ENCODE measurements at regions not wholly inside any gene's neighbourhood (a gene's known extent, or its start where the extent isn't known, plus 50 kb on each side); places are given as distances from the start of the nearest gene placed in this dataset.

DNA sequence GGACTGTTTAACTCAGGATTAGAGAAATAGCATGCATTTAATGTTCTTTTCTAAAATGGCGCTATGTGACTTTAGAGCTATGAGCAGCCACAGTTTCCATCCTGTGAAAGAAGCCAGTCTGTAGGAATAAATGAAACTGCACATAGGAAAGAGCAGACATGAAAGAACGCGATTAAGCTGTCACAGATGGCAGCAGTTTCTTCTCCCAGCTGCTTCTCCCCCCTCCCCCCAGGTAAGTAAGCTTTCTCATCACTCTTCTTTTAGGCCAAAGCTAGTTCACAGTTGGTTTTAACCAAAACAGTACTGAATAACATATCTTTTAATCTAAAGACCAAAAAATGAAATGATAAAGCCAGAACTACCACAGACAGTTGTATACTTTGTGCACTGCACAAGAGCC, 266.4 kb downstream of the KCNA4 start:
- H3K27ac ChIP-seq (ENCODE audit: low read depth in 2 of 2, low read length in 1 of 2) = no peak overlapping the region
- H3K4me1 ChIP-seq (ENCODE audit: control insufficient read depth in 2 of 2, insufficient read depth in 2 of 2, low read length in 1 of 2) = no peaks in the 10 kb centered on the region
- 77 to 78% methylated on average over 3 of the region's 3 CpGs for WGBS, 2 donors
- H3K4me3 ChIP-seq (ENCODE audit: low read depth in 1 of 2, low read length in 2 of 2) = no peak overlapping the region
- peaks cover 0 to 1% of the 10 kb centered on the region in 2 donors for H3K9me3 ChIP-seq (ENCODE audit: control insufficient read depth in 2 of 2, insufficient read depth in 1 of 2, low read depth in 1 of 2, low read length in 1 of 2)
- H3K36me3 ChIP-seq (ENCODE audit: control insufficient read depth in 2 of 2, insufficient read depth in 2 of 2, low read length in 1 of 2) = no peaks in the 10 kb centered on the region
- no peaks in the 10 kb centered on the region for H3K27me3 ChIP-seq (ENCODE audit: control insufficient read depth in 1 of 2, insufficient read depth in 2 of 2, low read length in 2 of 2)

- H3K27ac ChIP-seq (ENCODE audit: low read depth in 2 of 2, low read length in 1 of 2) = no peak overlapping the region
- no peaks in the 10 kb centered on the region for H3K27me3 ChIP-seq (ENCODE audit: control insufficient read depth in 1 of 2, insufficient read depth in 2 of 2, low read length in 2 of 2)
- no peaks in the 10 kb centered on the region for H3K4me1 ChIP-seq (ENCODE audit: control insufficient read depth in 2 of 2, insufficient read depth in 2 of 2, low read length in 1 of 2)
- WGBS, 2 donors = 48 to 60% methylated on average over 1 of the region's 1 CpG
- H3K4me3 ChIP-seq (ENCODE audit: low read depth in 1 of 2, low read length in 2 of 2) = no peak overlapping the region
- H3K36me3 ChIP-seq (ENCODE audit: control insufficient read depth in 2 of 2, insufficient read depth in 2 of 2, low read length in 1 of 2) = no peaks in the 10 kb centered on the region
- H3K9me3 ChIP-seq (ENCODE audit: control insufficient read depth in 2 of 2, insufficient read depth in 1 of 2, low read depth in 1 of 2, low read length in 1 of 2) = no peaks in the 10 kb centered on the region
Measured at GRCh38 chr11:29734287-29734686, 282.5 kb downstream of the KCNA4 start.

- H3K36me3 ChIP-seq (ENCODE audit: control insufficient read depth in 2 of 2, insufficient read depth in 2 of 2, low read length in 1 of 2) = no peaks in the 10 kb centered on the region
- H3K27ac ChIP-seq (ENCODE audit: low read depth in 2 of 2, low read length in 1 of 2) = no peak overlapping the region
- WGBS, 2 donors = 87 to 93% methylated on average over 14 of the region's 14 CpGs
- peaks cover 5 to 6% of the 10 kb centered on the region in 2 donors for H3K9me3 ChIP-seq (ENCODE audit: control insufficient read depth in 2 of 2, insufficient read depth in 1 of 2, low read depth in 1 of 2, low read length in 1 of 2)
- no peaks in the 10 kb centered on the region for H3K4me1 ChIP-seq (ENCODE audit: control insufficient read depth in 2 of 2, insufficient read depth in 2 of 2, low read length in 1 of 2)
- H3K4me3 ChIP-seq (ENCODE audit: low read depth in 1 of 2, low read length in 2 of 2) = no peak overlapping the region
- H3K27me3 ChIP-seq (ENCODE audit: control insufficient read depth in 1 of 2, insufficient read depth in 2 of 2, low read length in 2 of 2) = no peaks in the 10 kb centered on the region
Measured at GRCh38 chr11:29713831-29714320, 303.0 kb downstream of the KCNA4 start.

DNA sequence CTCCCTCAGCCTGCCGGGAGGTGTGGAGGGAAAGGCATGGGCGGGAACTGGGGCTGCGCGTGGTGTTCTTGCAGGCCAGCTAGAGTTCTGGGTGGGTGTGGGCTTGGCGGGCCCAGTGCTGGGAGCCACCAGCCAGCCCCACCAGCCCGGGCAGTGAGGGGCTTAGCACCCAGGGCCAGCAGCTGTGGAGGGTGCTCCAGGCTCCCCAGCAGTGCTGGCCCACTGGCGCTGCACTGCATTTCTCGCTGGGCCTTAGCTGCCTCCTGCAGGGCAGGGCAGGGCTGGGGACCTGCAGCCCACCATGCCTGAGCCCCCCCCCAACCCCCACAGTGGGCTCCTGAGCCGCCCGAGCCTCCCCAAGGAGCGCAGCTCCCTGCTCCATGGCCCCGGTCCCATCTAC, 304.2 kb downstream of the KCNA4 start:
- 89 to 93% methylated on average over 12 of the region's 12 CpGs for WGBS, 2 donors
- Histone ChIP-seq H3K36me3 (ENCODE audit: control insufficient read depth in 2 of 2, insufficient read depth in 2 of 2, low read length in 1 of 2) (no peaks in the 10 kb centered on the region), H3K27me3 (ENCODE audit: control insufficient read depth in 1 of 2, insufficient read depth in 2 of 2, low read length in 2 of 2) (no peaks in the 10 kb centered on the region)

GRCh38 chr11:29707924-29708323, 308.9 kb downstream of the KCNA4 start:
- H3K4me1 ChIP-seq (ENCODE audit: control insufficient read depth in 2 of 2, insufficient read depth in 2 of 2, low read length in 1 of 2) = no peaks in the 10 kb centered on the region
- no peak overlapping the region for H3K27ac ChIP-seq (ENCODE audit: low read depth in 2 of 2, low read length in 1 of 2)
- no peaks in the 10 kb centered on the region for H3K36me3 ChIP-seq (ENCODE audit: control insufficient read depth in 2 of 2, insufficient read depth in 2 of 2, low read length in 1 of 2)
- H3K4me3 ChIP-seq (ENCODE audit: low read depth in 1 of 2, low read length in 2 of 2) = no peak overlapping the region
- 38 to 49% methylated on average over 2 of the region's 2 CpGs for WGBS, 2 donors
- peaks cover 4 to 5% of the 10 kb centered on the region in 2 donors for H3K9me3 ChIP-seq (ENCODE audit: control insufficient read depth in 2 of 2, insufficient read depth in 1 of 2, low read depth in 1 of 2, low read length in 1 of 2)
- no peaks in the 10 kb centered on the region for H3K27me3 ChIP-seq (ENCODE audit: control insufficient read depth in 1 of 2, insufficient read depth in 2 of 2, low read length in 2 of 2)

More for the DNA sequence above, 304.2 kb downstream of the KCNA4 start:
- Histone ChIP-seq H3K4me1 (ENCODE audit: control insufficient read depth in 2 of 2, insufficient read depth in 2 of 2, low read length in 1 of 2) (no peaks in the 10 kb centered on the region), H3K9me3 (ENCODE audit: control insufficient read depth in 2 of 2, insufficient read depth in 1 of 2, low read depth in 1 of 2, low read length in 1 of 2) (peaks cover 5 to 6% of the 10 kb centered on the region in 2 donors), H3K27ac (ENCODE audit: low read depth in 2 of 2, low read length in 1 of 2) (no peak overlapping the region), H3K4me3 (ENCODE audit: low read depth in 1 of 2, low read length in 2 of 2) (no peak overlapping the region)

DNA sequence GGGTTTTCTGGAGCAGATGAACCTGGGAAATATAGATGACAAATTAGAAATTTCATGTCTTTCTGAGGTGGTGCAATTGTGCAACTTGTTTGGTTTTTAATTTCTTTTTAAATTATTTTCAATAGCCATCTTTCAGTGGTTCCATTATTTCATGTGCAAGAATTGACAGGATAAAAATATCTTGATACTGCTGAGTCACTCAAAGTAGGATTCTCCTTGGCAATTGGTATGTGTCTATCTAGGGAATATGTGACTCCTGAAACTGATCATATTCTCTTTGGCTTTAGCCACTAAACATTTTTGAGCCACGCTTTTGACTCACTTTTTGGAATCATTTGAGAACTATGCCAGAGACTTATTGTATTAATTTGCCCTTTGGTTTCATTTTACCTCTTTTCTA, 331.5 kb downstream of the KCNA4 start:
- WGBS, 2 donors = 69 to 71% methylated on average over 1 of the region's 1 CpG
- Histone ChIP-seq H3K4me1 (ENCODE audit: control insufficient read depth in 2 of 2, insufficient read depth in 2 of 2, low read length in 1 of 2) (no peaks in the 10 kb centered on the region), H3K27ac (ENCODE audit: low read depth in 2 of 2, low read length in 1 of 2) (no peak overlapping the region), H3K27me3 (ENCODE audit: control insufficient read depth in 1 of 2, insufficient read depth in 2 of 2, low read length in 2 of 2) (no peaks in the 10 kb centered on the region), H3K36me3 (ENCODE audit: control insufficient read depth in 2 of 2, insufficient read depth in 2 of 2, low read length in 1 of 2) (no peaks in the 10 kb centered on the region), H3K4me3 (ENCODE audit: low read depth in 1 of 2, low read length in 2 of 2) (no peak overlapping the region), H3K9me3 (ENCODE audit: control insufficient read depth in 2 of 2, insufficient read depth in 1 of 2, low read depth in 1 of 2, low read length in 1 of 2) (no peaks in the 10 kb centered on the region)

DNA sequence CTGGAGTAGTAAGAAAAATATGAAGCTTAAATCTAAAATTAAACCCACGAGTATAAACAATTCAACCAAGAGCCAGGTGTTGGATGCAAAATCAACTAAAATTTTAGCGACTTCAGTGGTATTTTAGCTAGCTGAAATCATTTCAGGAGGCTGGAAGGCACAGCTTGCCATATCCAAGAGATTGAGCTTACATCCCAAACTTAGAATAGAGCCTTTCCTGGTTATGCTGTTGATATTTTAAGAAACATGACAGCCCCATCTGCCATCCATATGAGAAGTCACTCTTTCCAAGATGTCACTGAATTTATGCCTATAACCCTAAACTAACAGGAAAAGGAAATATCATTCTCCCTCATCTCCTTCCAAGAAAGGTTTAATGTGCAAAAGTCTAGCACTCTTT, 334.0 kb downstream of the KCNA4 start:
- H3K36me3 ChIP-seq (ENCODE audit: control insufficient read depth in 2 of 2, insufficient read depth in 2 of 2, low read length in 1 of 2) = no peaks in the 10 kb centered on the region
- H3K27ac ChIP-seq (ENCODE audit: low read depth in 2 of 2, low read length in 1 of 2) = no peak overlapping the region
- no peaks in the 10 kb centered on the region for H3K27me3 ChIP-seq (ENCODE audit: control insufficient read depth in 1 of 2, insufficient read depth in 2 of 2, low read length in 2 of 2)
- H3K4me1 ChIP-seq (ENCODE audit: control insufficient read depth in 2 of 2, insufficient read depth in 2 of 2, low read length in 1 of 2) = no peaks in the 10 kb centered on the region
- no peaks in the 10 kb centered on the region for H3K9me3 ChIP-seq (ENCODE audit: control insufficient read depth in 2 of 2, insufficient read depth in 1 of 2, low read depth in 1 of 2, low read length in 1 of 2)
- no peak overlapping the region for H3K4me3 ChIP-seq (ENCODE audit: low read depth in 1 of 2, low read length in 2 of 2)
- 55 to 68% methylated on average over 2 of the region's 2 CpGs for WGBS, 2 donors

DNA sequence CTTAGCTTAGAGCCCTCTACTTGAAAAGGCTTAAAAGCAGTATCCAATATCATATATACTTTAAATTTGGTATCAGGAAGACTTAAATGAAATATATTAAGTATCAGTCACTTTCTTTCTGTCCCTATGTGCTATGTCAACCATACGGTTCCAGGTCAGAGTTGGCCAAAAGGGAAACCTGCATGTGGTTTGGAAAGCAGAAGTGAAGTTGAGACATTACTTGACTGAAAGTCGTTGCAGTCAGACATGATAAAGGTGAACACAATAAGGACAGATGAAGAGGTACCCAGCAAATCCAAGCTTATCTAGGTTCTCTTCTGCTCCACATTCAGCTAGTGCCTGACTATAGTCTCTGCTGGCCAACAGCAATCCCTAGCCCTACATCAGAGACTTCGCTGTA, 336.8 kb downstream of the KCNA4 start:
- Histone ChIP-seq H3K36me3 (ENCODE audit: control insufficient read depth in 2 of 2, insufficient read depth in 2 of 2, low read length in 1 of 2) (no peaks in the 10 kb centered on the region), H3K4me3 (ENCODE audit: low read depth in 1 of 2, low read length in 2 of 2) (no peak overlapping the region), H3K4me1 (ENCODE audit: control insufficient read depth in 2 of 2, insufficient read depth in 2 of 2, low read length in 1 of 2) (no peaks in the 10 kb centered on the region), H3K27me3 (ENCODE audit: control insufficient read depth in 1 of 2, insufficient read depth in 2 of 2, low read length in 2 of 2) (no peaks in the 10 kb centered on the region), H3K27ac (ENCODE audit: low read depth in 2 of 2, low read length in 1 of 2) (no peak overlapping the region), H3K9me3 (ENCODE audit: control insufficient read depth in 2 of 2, insufficient read depth in 1 of 2, low read depth in 1 of 2, low read length in 1 of 2) (no peaks in the 10 kb centered on the region)
- 70 to 71% methylated on average over 3 of the region's 3 CpGs for WGBS, 2 donors

DNA sequence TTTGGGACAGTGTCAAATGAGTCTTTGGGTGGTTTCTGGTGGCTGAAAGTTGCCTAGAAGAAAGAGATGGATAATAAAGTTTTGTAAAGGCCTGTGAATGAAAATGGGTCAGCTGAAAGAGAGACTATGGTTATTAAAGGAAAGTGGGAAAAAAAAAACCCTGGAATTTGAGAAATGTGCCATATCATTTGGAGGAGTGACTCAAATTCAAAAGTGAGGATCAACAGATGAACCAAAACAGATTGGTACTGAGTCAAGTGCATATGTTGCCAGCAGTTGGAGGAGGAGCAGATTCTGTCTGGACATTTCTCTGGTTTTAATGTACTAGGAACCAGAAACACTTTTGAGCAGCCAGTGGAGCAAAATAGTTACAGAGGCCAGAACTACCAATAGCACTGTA, 339.8 kb downstream of the KCNA4 start:
- H3K9me3 ChIP-seq (ENCODE audit: control insufficient read depth in 2 of 2, insufficient read depth in 1 of 2, low read depth in 1 of 2, low read length in 1 of 2) = no peaks in the 10 kb centered on the region
- H3K4me3 ChIP-seq (ENCODE audit: low read depth in 1 of 2, low read length in 2 of 2) = no peak overlapping the region
- H3K27ac ChIP-seq (ENCODE audit: low read depth in 2 of 2, low read length in 1 of 2) = no peak overlapping the region
- H3K36me3 ChIP-seq (ENCODE audit: control insufficient read depth in 2 of 2, insufficient read depth in 2 of 2, low read length in 1 of 2) = no peaks in the 10 kb centered on the region
- no peaks in the 10 kb centered on the region for H3K27me3 ChIP-seq (ENCODE audit: control insufficient read depth in 1 of 2, insufficient read depth in 2 of 2, low read length in 2 of 2)
- no peaks in the 10 kb centered on the region for H3K4me1 ChIP-seq (ENCODE audit: control insufficient read depth in 2 of 2, insufficient read depth in 2 of 2, low read length in 1 of 2)

GRCh38 chr11:29669310-29669709, 347.5 kb downstream of the KCNA4 start:
- Histone ChIP-seq H3K4me3 (ENCODE audit: low read depth in 1 of 2, low read length in 2 of 2) (no peak overlapping the region), H3K9me3 (ENCODE audit: control insufficient read depth in 2 of 2, insufficient read depth in 1 of 2, low read depth in 1 of 2, low read length in 1 of 2) (no peaks in the 10 kb centered on the region), H3K27ac (ENCODE audit: low read depth in 2 of 2, low read length in 1 of 2) (no peak overlapping the region), H3K4me1 (ENCODE audit: control insufficient read depth in 2 of 2, insufficient read depth in 2 of 2, low read length in 1 of 2) (no peaks in the 10 kb centered on the region), H3K36me3 (ENCODE audit: control insufficient read depth in 2 of 2, insufficient read depth in 2 of 2, low read length in 1 of 2) (no peaks in the 10 kb centered on the region), H3K27me3 (ENCODE audit: control insufficient read depth in 1 of 2, insufficient read depth in 2 of 2, low read length in 2 of 2) (no peaks in the 10 kb centered on the region)
- 45 to 48% methylated on average over 5 of the region's 5 CpGs for WGBS, 2 donors

Data from esophagus (tissue), 2 donors.